A549 (cell line): ENCODE measurements at regions not wholly inside any gene's neighbourhood (a gene's known extent, or its start where the extent isn't known, plus 50 kb on each side); places are given as distances from the start of the nearest gene placed in this dataset.

Experiments used
- ATAC-seq, 2 experiments: fragments of 200-7000 bp in 1 of 2; fragments of >200 bp in 1 of 2; cut with Nextera tagmentation in 1 of 2; cut with Tn5 transposase in 1 of 2; 3 replicates each; pipeline versions ENCODE4 v1.8.0 to v1.9.1; 2018 to 2020; ENCODE audit warnings: mild to moderate bottlenecking in 1 of 2, moderate library complexity in 1 of 2
- CTCF ChIA-PET: fragments of 300-600 bp; sonication (Branson Sonifier 250); formaldehyde crosslinking; extraction: SDS; loops from one replicate; lab custom pipeline; 2021; ENCODE audit warnings: antibody characterized with exemption, inconsistent platforms; lab: Yijun Ruan, JAX
- POLR2A ChIA-PET: fragments of 350-600 bp; formaldehyde crosslinking; extraction: SDS; loops from one replicate; lab custom pipeline; 2021; ENCODE audit warnings: antibody characterized with exemption, inconsistent platforms; lab: Yijun Ruan, JAX
- DNase-seq, 2 experiments: peaks; one replicate each; pipeline versions ENCODE4 v3.0.0 to v3.0.0-alpha.2; 2011 to 2016; ENCODE audit warnings: low read depth in 1 of 2, low spot score in 1 of 2
- FAIRE-seq: peaks from 2 replicates; lab custom pipeline; 2011; peaks lifted over from hg19 to GRCh38; lab: Jason Lieb, UNC
- H3K27ac ChIP-seq, 2 experiments: fragments of >200 bp; sonication (Bioruptor Twin); formaldehyde crosslinking; 3 replicates each; pipeline ENCODE4 v1.5.1; 2016 to 2017
- H3K4me1 ChIP-seq: fragments of >200 bp; sonication (Bioruptor Twin); formaldehyde crosslinking; 3 replicates; pipeline ENCODE4 v1.6.1; 2016
- H3K4me2 ChIP-seq: fragments of >200 bp; sonication (Bioruptor Twin); formaldehyde crosslinking; 3 replicates; pipeline ENCODE4 v1.6.1; 2016
- H3K4me3 ChIP-seq: fragments of >200 bp; sonication (Bioruptor Twin); formaldehyde crosslinking; 3 replicates; pipeline ENCODE4 v1.5.1; 2016
- H3K9me3 ChIP-seq: fragments of >200 bp; sonication (Bioruptor Twin); formaldehyde crosslinking; 3 replicates; pipeline ENCODE4 v1.6.1; 2016
- EHMT2 ChIP-seq: fragments of 200-600 bp; sonication (generic); IDR thresholded peaks from 2 replicates; pipeline ENCODE4 v1.6.1; 2016; ENCODE audit warnings: antibody characterized with exemption, low read depth, mild to moderate bottlenecking, moderate library complexity
- ESRRA ChIP-seq: fragments of 150-350 bp; IDR thresholded peaks from 2 replicates; pipeline ENCODE4 v1.6.1; 2014; ENCODE audit warnings: mild to moderate bottlenecking, low read length, borderline replicate concordance
- FOSB ChIP-seq: fragments of 250-450 bp; sonication (Bioruptor Pico); IDR thresholded peaks from 2 replicates; pipeline ENCODE4 v1.5.0; 2020; ENCODE audit warnings: mild to moderate bottlenecking, moderate library complexity
- FOSL2 ChIP-seq, 2 experiments: fragments of 450-650 bp in 1 of 2; fragments of >200 bp in 1 of 2; sonication (Bioruptor Twin) in 1 of 2; formaldehyde crosslinking; IDR thresholded peaks; 2 replicates each; pipeline versions ENCODE4 v1.5.0 to v1.6.1; 2016 to 2020; ENCODE audit warnings: mild to moderate bottlenecking in 1 of 2, moderate library complexity in 1 of 2
- GATA3 ChIP-seq: IDR thresholded peaks from 2 replicates; pipeline ENCODE4 v1.6.1; 2012; ENCODE audit warnings: borderline replicate concordance
- HOXA7 ChIP-seq: fragments of 250-450 bp; sonication (Bioruptor Pico); IDR thresholded peaks from 2 replicates; pipeline ENCODE4 v1.5.0; 2020; ENCODE audit warnings: mild to moderate bottlenecking, moderate library complexity
- JUNB ChIP-seq: fragments of >200 bp; sonication (Bioruptor Twin); formaldehyde crosslinking; IDR thresholded peaks from 2 replicates; pipeline ENCODE4 v1.6.1; 2016
- KDM1A ChIP-seq: fragments of 200-600 bp; sonication (generic); IDR thresholded peaks from 2 replicates; pipeline ENCODE4 v1.6.1; 2016; ENCODE audit warnings: low read depth, mild to moderate bottlenecking
- MAZ ChIP-seq: fragments of 150-350 bp; IDR thresholded peaks from 2 replicates; pipeline ENCODE4 v1.6.1; 2014; ENCODE audit warnings: antibody characterized with exemption, low read depth, low read length, borderline replicate concordance
- NFE2L2 ChIP-seq: fragments of 150-350 bp; conservative IDR thresholded peaks from 2 replicates; pipeline ENCODE4 v1.6.1; 2014; ENCODE audit warnings: low read length
- NR3C1 ChIP-seq: fragments of >200 bp; sonication (Bioruptor Twin); formaldehyde crosslinking; IDR thresholded peaks from 3 replicates; pipeline ENCODE4 v1.6.1; 2017
- POLR2A ChIP-seq: IDR thresholded peaks from 2 replicates; pipeline ENCODE4 v1.6.1; 2012; ENCODE audit warnings: mild to moderate bottlenecking, low read length
- RCOR1 ChIP-seq: fragments of 150-350 bp; IDR thresholded peaks from 2 replicates; pipeline ENCODE4 v1.6.1; 2014; ENCODE audit warnings: antibody characterized with exemption, low read length, low read depth
- SMC3 ChIP-seq: fragments of >200 bp; sonication (Bioruptor Twin); formaldehyde crosslinking; IDR thresholded peaks from 3 replicates; pipeline ENCODE4 v1.6.1; 2018; ENCODE audit warnings: inconsistent platforms
- SREBF2 ChIP-seq: fragments of 450-650 bp; IDR thresholded peaks from 2 replicates; pipeline ENCODE4 v1.6.1; 2014; ENCODE audit warnings: mild to moderate bottlenecking, moderate library complexity
- TP53 ChIP-seq: fragments of 250-450 bp; sonication (Bioruptor Pico); IDR thresholded peaks from 2 replicates; pipeline ENCODE4 v1.5.0; 2021; ENCODE audit warnings: mild to moderate bottlenecking, moderate library complexity
- ZNF302 ChIP-seq: fragments of 250-450 bp; sonication (Bioruptor Pico); IDR thresholded peaks from 2 replicates; pipeline ENCODE4 v1.9.0; 2021; ENCODE audit warnings: inconsistent platforms, mild to moderate bottlenecking, moderate library complexity
- WGBS: methylation state at CpG from one replicate; pipeline ENCODE4 v1.1.6; 2017; ENCODE audit errors: missing lambda C conversion rate; 5-methylcytosine and 5-hydroxymethylcytosine counted together
- TF ChIP-seq, protein P1 (sequence below): fragments of >200 bp; sonication (Bioruptor Twin); formaldehyde crosslinking; IDR thresholded peaks from 2 replicates; pipeline ENCODE4 v1.6.1; 2016
- TF ChIP-seq, protein P2 (sequence below): fragments of >200 bp; sonication (Bioruptor Twin); formaldehyde crosslinking; IDR thresholded peaks from 3 replicates; pipeline ENCODE4 v1.5.1; 2016
- TF ChIP-seq, protein P3 (sequence below): fragments of 450-650 bp; IDR thresholded peaks from 2 replicates; pipeline ENCODE4 v1.6.1; 2014; ENCODE audit warnings: antibody characterized with exemption
- TF ChIP-seq, protein P4 (sequence below): fragments of 250-450 bp; sonication (Bioruptor Pico); IDR thresholded peaks from 2 replicates; pipeline ENCODE4 v1.5.0; 2020; ENCODE audit warnings: low read depth, mild to moderate bottlenecking, moderate library complexity
- TF ChIP-seq, protein P5 (sequence below): IDR thresholded peaks from 2 replicates; pipeline ENCODE4 v1.6.1; 2012

DNA sequence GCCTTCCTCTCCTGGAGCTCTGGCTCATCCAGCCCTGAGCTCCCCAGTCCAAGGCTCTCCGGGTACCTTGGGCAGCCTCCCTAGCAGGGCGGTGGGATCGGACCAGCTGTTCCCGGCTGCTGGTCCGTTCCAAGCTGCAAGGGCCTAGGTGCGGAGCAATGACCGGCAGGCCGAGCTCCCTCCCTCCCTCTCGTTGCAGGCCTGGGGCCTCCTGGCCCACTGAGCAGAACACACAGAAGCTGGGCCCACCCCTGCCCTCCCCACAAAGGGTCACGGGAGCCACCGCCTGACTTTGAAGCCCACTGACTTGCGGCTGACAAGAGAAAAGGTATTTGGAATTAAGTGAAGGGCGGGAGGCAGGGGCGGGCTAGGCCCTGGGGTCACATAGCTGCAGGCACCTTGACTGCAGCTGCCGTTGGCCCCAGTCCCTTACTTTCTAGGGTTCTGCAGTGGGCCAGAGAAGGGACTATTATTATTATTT lies 104.7 kb upstream of the IER5L start:
- no peak for FAIRE-seq
- POLR2A ChIA-PET: no interaction called here
- H3K4me3 ChIP-seq: no peak overlapping the region
- TF ChIP-seq EHMT2 (no peak), TP53 (CRISPR knock-in tag) (no peak), NR3C1 (no peak), ZNF302 (CRISPR knock-in tag) (no peak), SMC3 (no peak), GATA3 (no peak), NFE2L2 (no peak), SREBF2 (no peak), POLR2A (no peak), HOXA7 (CRISPR knock-in tag) (no peak)
- TF ChIP-seq, protein P1, sequence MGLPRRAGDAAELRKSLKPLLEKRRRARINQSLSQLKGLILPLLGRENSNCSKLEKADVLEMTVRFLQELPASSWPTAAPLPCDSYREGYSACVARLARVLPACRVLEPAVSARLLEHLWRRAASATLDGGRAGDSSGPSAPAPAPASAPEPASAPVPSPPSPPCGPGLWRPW: no peak
- TF ChIP-seq, protein P2, sequence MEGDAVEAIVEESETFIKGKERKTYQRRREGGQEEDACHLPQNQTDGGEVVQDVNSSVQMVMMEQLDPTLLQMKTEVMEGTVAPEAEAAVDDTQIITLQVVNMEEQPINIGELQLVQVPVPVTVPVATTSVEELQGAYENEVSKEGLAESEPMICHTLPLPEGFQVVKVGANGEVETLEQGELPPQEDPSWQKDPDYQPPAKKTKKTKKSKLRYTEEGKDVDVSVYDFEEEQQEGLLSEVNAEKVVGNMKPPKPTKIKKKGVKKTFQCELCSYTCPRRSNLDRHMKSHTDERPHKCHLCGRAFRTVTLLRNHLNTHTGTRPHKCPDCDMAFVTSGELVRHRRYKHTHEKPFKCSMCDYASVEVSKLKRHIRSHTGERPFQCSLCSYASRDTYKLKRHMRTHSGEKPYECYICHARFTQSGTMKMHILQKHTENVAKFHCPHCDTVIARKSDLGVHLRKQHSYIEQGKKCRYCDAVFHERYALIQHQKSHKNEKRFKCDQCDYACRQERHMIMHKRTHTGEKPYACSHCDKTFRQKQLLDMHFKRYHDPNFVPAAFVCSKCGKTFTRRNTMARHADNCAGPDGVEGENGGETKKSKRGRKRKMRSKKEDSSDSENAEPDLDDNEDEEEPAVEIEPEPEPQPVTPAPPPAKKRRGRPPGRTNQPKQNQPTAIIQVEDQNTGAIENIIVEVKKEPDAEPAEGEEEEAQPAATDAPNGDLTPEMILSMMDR: no peak
- no peak for ATAC-seq
- DNase-seq: no peak
- peaks cover 20% of the 10 kb centered on the region for H3K4me1 ChIP-seq
- CTCF ChIA-PET: interaction anchor here (1.0 kb wide), 1 partner anchor 10 kb away, joined by 4 read pairs; no protein-coding TSS in a partner anchor
- H3K4me2 ChIP-seq: no peak overlapping the region
- H3K9me3 ChIP-seq: no peaks in the 10 kb centered on the region
- 91% methylated on average over 14 of the region's 15 CpGs for WGBS
- H3K27ac ChIP-seq: peak overlapping the region in 1 of 2 experiments; percentile 57; a peak in 3 of 6 replicates

DNA sequence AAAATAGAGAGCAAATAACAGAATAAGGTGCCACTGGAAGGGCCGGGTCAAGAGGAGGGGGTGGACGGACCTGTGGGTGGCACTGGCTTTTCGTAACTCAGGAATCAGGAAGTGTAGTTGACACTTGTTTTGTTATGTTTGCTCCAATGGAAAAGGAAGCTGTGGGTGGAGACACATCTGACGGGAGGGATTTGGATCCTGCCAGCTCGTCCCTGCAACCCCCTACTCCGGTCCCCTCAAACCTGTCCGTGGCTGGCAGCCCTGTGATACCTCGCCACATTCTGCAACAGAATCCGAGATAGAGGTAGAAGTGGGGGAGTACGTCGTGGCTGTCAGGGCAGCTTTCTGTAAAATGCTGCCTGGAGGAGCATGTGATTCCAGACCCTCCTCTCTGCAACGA lies 104.2 kb upstream of the IER5L start:
- ChIA-PET POLR2A (no interaction called here), CTCF (interaction anchor here (1.0 kb wide), 1 partner anchor 11 kb away, joined by 4 read pairs; no protein-coding TSS in a partner anchor)
- DNase-seq (no peak), FAIRE-seq (no peak), ATAC-seq (no peak)
- TF ChIP-seq, protein P3, sequence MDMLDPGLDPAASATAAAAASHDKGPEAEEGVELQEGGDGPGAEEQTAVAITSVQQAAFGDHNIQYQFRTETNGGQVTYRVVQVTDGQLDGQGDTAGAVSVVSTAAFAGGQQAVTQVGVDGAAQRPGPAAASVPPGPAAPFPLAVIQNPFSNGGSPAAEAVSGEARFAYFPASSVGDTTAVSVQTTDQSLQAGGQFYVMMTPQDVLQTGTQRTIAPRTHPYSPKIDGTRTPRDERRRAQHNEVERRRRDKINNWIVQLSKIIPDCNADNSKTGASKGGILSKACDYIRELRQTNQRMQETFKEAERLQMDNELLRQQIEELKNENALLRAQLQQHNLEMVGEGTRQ: no peak
- TF ChIP-seq, protein P4, sequence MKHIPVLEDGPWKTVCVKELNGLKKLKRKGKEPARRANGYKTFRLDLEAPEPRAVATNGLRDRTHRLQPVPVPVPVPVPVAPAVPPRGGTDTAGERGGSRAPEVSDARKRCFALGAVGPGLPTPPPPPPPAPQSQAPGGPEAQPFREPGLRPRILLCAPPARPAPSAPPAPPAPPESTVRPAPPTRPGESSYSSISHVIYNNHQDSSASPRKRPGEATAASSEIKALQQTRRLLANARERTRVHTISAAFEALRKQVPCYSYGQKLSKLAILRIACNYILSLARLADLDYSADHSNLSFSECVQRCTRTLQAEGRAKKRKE (CRISPR knock-in tag): no peak
- TF ChIP-seq, protein P5, sequence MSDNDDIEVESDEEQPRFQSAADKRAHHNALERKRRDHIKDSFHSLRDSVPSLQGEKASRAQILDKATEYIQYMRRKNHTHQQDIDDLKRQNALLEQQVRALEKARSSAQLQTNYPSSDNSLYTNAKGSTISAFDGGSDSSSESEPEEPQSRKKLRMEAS: no peak
- TF ChIP-seq KDM1A (no peak), ESRRA (no peak), FOSL2 (IDR thresholded peaks at IDR 0.05) (no peak), FOSL2 (CRISPR knock-in tag; IDR thresholded peaks at IDR 0.05) (no peak), RCOR1 (no peak), FOSB (no peak), JUNB (no peak), MAZ (no peak), SREBF2 (no peak)
- no peak overlapping the region for H3K4me3 ChIP-seq
- peak overlapping the region in 1 of 2 experiments; percentile 57; a peak in 2 of 6 replicates for H3K27ac ChIP-seq
- peaks cover 25% of the 10 kb centered on the region for H3K4me1 ChIP-seq
- no peak overlapping the region for H3K4me2 ChIP-seq
- WGBS: 81% methylated on average over 12 of the region's 12 CpGs
- H3K9me3 ChIP-seq: no peaks in the 10 kb centered on the region
